Trophoblast cell (in vitro differentiated cells and primary cell): ENCODE measurements at regions not wholly inside any gene's neighbourhood (a gene's known extent, or its start where the extent isn't known, plus 50 kb on each side); places are given as distances from the start of the nearest gene placed in this dataset.

Experiments used
- DNase-seq, 2 donors: peaks; one replicate each; pipeline ENCODE4 v3.0.0-alpha.2; 2016
- H2AFZ ChIP-seq: 2 replicates; pipeline ENCODE4 v1.6.1; 2013; ENCODE audit warnings: low read length, moderate library complexity, mild to moderate bottlenecking; ENCODE audit not compliant: insufficient read depth, poor library complexity
- H2AK5ac ChIP-seq: 2 replicates; pipeline ENCODE4 v1.6.1; 2013; ENCODE audit warnings: mild to moderate bottlenecking, low read length
- H2BK120ac ChIP-seq: 2 replicates; pipeline ENCODE4 v1.6.1; 2013; ENCODE audit warnings: low read length, mild to moderate bottlenecking, moderate library complexity; ENCODE audit not compliant: insufficient read depth, poor library complexity
- H2BK12ac ChIP-seq: 2 replicates; pipeline ENCODE4 v1.6.1; 2013; ENCODE audit warnings: mild to moderate bottlenecking, low read length, moderate library complexity
- H2BK5ac ChIP-seq: 2 replicates; pipeline ENCODE4 v1.6.1; 2013; ENCODE audit warnings: low read length, low read depth, moderate library complexity, mild to moderate bottlenecking; ENCODE audit not compliant: poor library complexity
- H3K14ac ChIP-seq: 2 replicates; pipeline ENCODE4 v1.6.1; 2013; ENCODE audit warnings: mild to moderate bottlenecking, low read length
- H3K18ac ChIP-seq: 2 replicates; pipeline ENCODE4 v1.6.1; 2013; ENCODE audit warnings: mild to moderate bottlenecking, low read length
- H3K23ac ChIP-seq: 2 replicates; pipeline ENCODE4 v1.6.1; 2013; ENCODE audit warnings: low read length
- H3K27ac ChIP-seq: 2 replicates; pipeline ENCODE4 v1.5.1; 2013; ENCODE audit warnings: low read depth, mild to moderate bottlenecking, inconsistent platforms, low read length, moderate library complexity
- H3K27me3 ChIP-seq: 2 replicates; pipeline ENCODE4 v1.6.1; 2013; ENCODE audit warnings: inconsistent platforms, mild to moderate bottlenecking, low read length, moderate library complexity; ENCODE audit not compliant: insufficient read depth
- H3K36me3 ChIP-seq, 2 experiments: 1 replicate in 1 of 2; 2 replicates in 1 of 2; pipeline ENCODE4 v1.6.1; 2013; ENCODE audit warnings: low read length in 2 of 2, mild to moderate bottlenecking in 2 of 2, moderate library complexity in 1 of 2; ENCODE audit not compliant: insufficient read depth in 2 of 2, control insufficient read depth in 1 of 2
- H3K4ac ChIP-seq: 2 replicates; pipeline ENCODE4 v1.6.1; 2013; ENCODE audit warnings: low read depth, mild to moderate bottlenecking, low read length, moderate library complexity
- H3K4me1 ChIP-seq, 2 experiments: 1 replicate in 1 of 2; 2 replicates in 1 of 2; pipeline ENCODE4 v1.6.1; 2013; ENCODE audit warnings: low read length in 2 of 2, mild to moderate bottlenecking in 2 of 2, moderate library complexity in 1 of 2; ENCODE audit not compliant: insufficient read depth in 2 of 2, control insufficient read depth in 1 of 2
- H3K4me2 ChIP-seq: 2 replicates; pipeline ENCODE4 v1.6.1; 2013; ENCODE audit warnings: inconsistent platforms, mild to moderate bottlenecking, low read length, moderate library complexity
- H3K4me3 ChIP-seq: 2 replicates; pipeline ENCODE4 v1.5.1; 2013; ENCODE audit warnings: mild to moderate bottlenecking, low read depth, low read length, inconsistent platforms
- H3K79me1 ChIP-seq: one replicate; pipeline ENCODE4 v1.6.1; 2013; ENCODE audit warnings: low read length
- H3K79me2 ChIP-seq: 2 replicates; pipeline ENCODE4 v1.6.1; 2013; ENCODE audit warnings: low read length, mild to moderate bottlenecking; ENCODE audit not compliant: control insufficient read depth, insufficient read depth, poor library complexity
- H3K9ac ChIP-seq: 2 replicates; pipeline ENCODE4 v1.6.1; 2013; ENCODE audit warnings: mild to moderate bottlenecking, low read length
- H3K9me3 ChIP-seq: 2 replicates; pipeline ENCODE4 v1.6.1; 2013; ENCODE audit warnings: low read depth, mild to moderate bottlenecking, control low read depth, inconsistent platforms, low read length; ENCODE audit not compliant: insufficient read depth
- H4K12ac ChIP-seq: 2 replicates; pipeline ENCODE4 v1.6.1; 2013; ENCODE audit warnings: low read depth, mild to moderate bottlenecking, low read length, moderate library complexity
- H4K8ac ChIP-seq: 2 replicates; pipeline ENCODE4 v1.6.1; 2013; ENCODE audit warnings: low read depth, mild to moderate bottlenecking, low read length, moderate library complexity
- H4K91ac ChIP-seq: one replicate; pipeline ENCODE4 v1.6.1; 2013; ENCODE audit warnings: low read depth, mild to moderate bottlenecking, low read length, moderate library complexity
- WGBS: extraction: QIAGEN DNeasy Blood & Tissue Kit; methylation state at CpG from one replicate; pipeline ENCODE4 v1.1.7; 2013; ENCODE audit warnings: missing lambda C conversion rate; ENCODE audit not compliant: insufficient read length, insufficient coverage; ENCODE audit errors: extremely low coverage; 5-methylcytosine and 5-hydroxymethylcytosine counted together

GRCh38 chr7:109206196-109206595 is 636.5 kb downstream of the DNAJB9 start:
- no peak overlapping the region for H2BK5ac ChIP-seq
- H3K9ac ChIP-seq, result no peak overlapping the region
- H2BK120ac ChIP-seq, result no peak overlapping the region
- H3K23ac ChIP-seq, result no peak overlapping the region
- no peak overlapping the region for H4K8ac ChIP-seq
- H3K79me1 ChIP-seq, result no peaks in the 10 kb centered on the region
- no peaks in the 10 kb centered on the region for H3K27me3 ChIP-seq
- no peak overlapping the region for H4K91ac ChIP-seq
- no CpG with 5 or more reads among the region's 2 CpGs for WGBS
- no peaks in the 10 kb centered on the region for H3K9me3 ChIP-seq
- no peak overlapping the region for H3K4me2 ChIP-seq
- no peak overlapping the region for H2AK5ac ChIP-seq
- no peak for DNase-seq
- H3K27ac ChIP-seq, result no peak overlapping the region
- H3K14ac ChIP-seq, result no peak overlapping the region
- no peak overlapping the region for H2BK12ac ChIP-seq
- H3K4me3 ChIP-seq, result no peak overlapping the region
- no peaks in the 10 kb centered on the region for H3K4me1 ChIP-seq
- no peak overlapping the region for H3K18ac ChIP-seq
- no peak overlapping the region for H2AFZ ChIP-seq
- no peaks in the 10 kb centered on the region for H3K36me3 ChIP-seq
- H3K4ac ChIP-seq, result no peak overlapping the region
- no peaks in the 10 kb centered on the region for H3K79me2 ChIP-seq
- no peak overlapping the region for H4K12ac ChIP-seq

- Histone ChIP-seq H3K27ac (no peak overlapping the region), H2BK5ac (no peak overlapping the region), H3K79me2 (no peaks in the 10 kb centered on the region), H4K12ac (no peak overlapping the region), H3K9ac (no peak overlapping the region), H3K9me3 (peaks cover 5% of the 10 kb centered on the region), H3K4ac (no peak overlapping the region), H3K79me1 (no peaks in the 10 kb centered on the region), H2BK120ac (no peak overlapping the region), H4K8ac (no peak overlapping the region), H3K14ac (no peak overlapping the region), H2AK5ac (no peak overlapping the region), H3K36me3 (no peaks in the 10 kb centered on the region), H3K4me3 (no peak overlapping the region), H3K23ac (no peak overlapping the region), H3K18ac (no peak overlapping the region), H3K4me2 (no peak overlapping the region), H4K91ac (no peak overlapping the region), H3K27me3 (no peaks in the 10 kb centered on the region), H2AFZ (no peak overlapping the region), H2BK12ac (no peak overlapping the region), H3K4me1 (peaks cover 0 to 8% of the 10 kb centered on the region in 2 experiments)
- no CpG with 5 or more reads among the region's 3 CpGs for WGBS
- peak; percentile 74 to 80 for DNase-seq
These were observed 643.4 kb downstream of the DNAJB9 start for GRCh38 chr7:109213081-109213480.

- Histone ChIP-seq H3K27ac (no peak overlapping the region), H3K4ac (no peak overlapping the region), H3K27me3 (no peaks in the 10 kb centered on the region), H2BK120ac (no peak overlapping the region), H3K79me2 (no peaks in the 10 kb centered on the region), H3K23ac (no peak overlapping the region), H2BK12ac (no peak overlapping the region), H4K12ac (no peak overlapping the region), H3K36me3 (no peaks in the 10 kb centered on the region), H2BK5ac (no peak overlapping the region), H3K18ac (no peak overlapping the region), H3K9me3 (peaks cover 5% of the 10 kb centered on the region), H3K4me1 (peaks cover 0 to 8% of the 10 kb centered on the region in 2 experiments), H2AK5ac (no peak overlapping the region), H3K9ac (no peak overlapping the region), H2AFZ (no peak overlapping the region), H3K79me1 (no peaks in the 10 kb centered on the region), H3K4me2 (no peak overlapping the region), H4K8ac (no peak overlapping the region), H3K14ac (no peak overlapping the region), H3K4me3 (no peak overlapping the region), H4K91ac (no peak overlapping the region)
- DNase-seq, result no peak
- WGBS, result no CpG with 5 or more reads among the region's 3 CpGs
These were observed 645.7 kb downstream of the DNAJB9 start for GRCh38 chr7:109215341-109215740.

GRCh38 chr7:109224100-109224499 is 654.4 kb downstream of the DNAJB9 start:
- Histone ChIP-seq H3K79me2 (no peaks in the 10 kb centered on the region), H3K79me1 (no peaks in the 10 kb centered on the region), H3K18ac (no peak overlapping the region), H3K9ac (no peak overlapping the region), H3K36me3 (no peaks in the 10 kb centered on the region), H3K27me3 (no peaks in the 10 kb centered on the region), H2BK120ac (no peak overlapping the region), H4K12ac (no peak overlapping the region), H2BK12ac (no peak overlapping the region), H3K4ac (no peak overlapping the region), H3K27ac (no peak overlapping the region), H3K23ac (no peak overlapping the region), H3K9me3 (no peaks in the 10 kb centered on the region), H2AK5ac (no peak overlapping the region), H3K14ac (no peak overlapping the region), H2AFZ (no peak overlapping the region), H2BK5ac (no peak overlapping the region), H4K91ac (no peak overlapping the region), H3K4me3 (no peak overlapping the region), H3K4me1 (no peaks in the 10 kb centered on the region), H4K8ac (no peak overlapping the region), H3K4me2 (no peak overlapping the region)
- no peak for DNase-seq
- no CpG with 5 or more reads among the region's 2 CpGs for WGBS
